MM.1S (cell line): ENCODE measurements at regions not wholly inside any gene's neighbourhood (a gene's known extent, or its start where the extent isn't known, plus 50 kb on each side); places are given as distances from the start of the nearest gene placed in this dataset.

ENCODE experiments used
- DNase-seq: peaks from one replicate; pipeline ENCODE4 v3.0.0-alpha.2; 2015
- H2AFZ ChIP-seq: fragments of 300-600 bp; sonication (generic); 2 replicates; pipeline ENCODE4 v1.6.0; 2016; ENCODE audit warnings: antibody characterized with exemption, low read length
- H3F3A ChIP-seq: fragments of 300-600 bp; sonication (generic); 2 replicates; pipeline ENCODE4 v1.6.1; 2016; ENCODE audit warnings: mild to moderate bottlenecking, antibody characterized with exemption, low read length, moderate library complexity, mixed read lengths; ENCODE audit not compliant: insufficient read depth
- H3K27ac ChIP-seq: fragments of 300-600 bp; sonication (generic); 2 replicates; pipeline ENCODE4 v1.5.1; 2016; ENCODE audit warnings: mild to moderate bottlenecking, low read length
- H3K27me3 ChIP-seq: fragments of 300-600 bp; sonication (generic); replicated peaks from 2 replicates; pipeline ENCODE4 v1.6.0; 2016; ENCODE audit warnings: low read length; ENCODE audit not compliant: insufficient read depth
- H3K36me3 ChIP-seq: fragments of 300-600 bp; sonication (generic); replicated peaks from 2 replicates; pipeline ENCODE4 v1.6.1; 2016; ENCODE audit warnings: mild to moderate bottlenecking, low read length, mixed read lengths; ENCODE audit not compliant: insufficient read depth
- H3K4me1 ChIP-seq: fragments of 300-600 bp; sonication (generic); 2 replicates; pipeline ENCODE4 v1.6.1; 2016; ENCODE audit warnings: low read length, mixed read lengths
- H3K4me2 ChIP-seq: fragments of 300-600 bp; sonication (generic); 2 replicates; pipeline ENCODE4 v1.6.0; 2016; ENCODE audit warnings: low read depth, low read length
- H3K4me3 ChIP-seq: fragments of 300-600 bp; sonication (generic); 2 replicates; pipeline ENCODE4 v1.5.1; 2016; ENCODE audit warnings: low read length, mixed read lengths
- H3K79me2 ChIP-seq: fragments of 300-600 bp; sonication (generic); 2 replicates; pipeline ENCODE4 v1.6.1; 2016; ENCODE audit warnings: mixed run types, low read length, mixed read lengths
- H3K9ac ChIP-seq: fragments of 300-600 bp; sonication (generic); 2 replicates; pipeline ENCODE4 v1.6.1; 2016; ENCODE audit warnings: low read length, mixed read lengths
- H3K9me2 ChIP-seq: fragments of 300-600 bp; sonication (generic); replicated peaks from 2 replicates; pipeline ENCODE4 v1.6.1; 2016; ENCODE audit warnings: mild to moderate bottlenecking, low read length, mixed read lengths; ENCODE audit not compliant: insufficient read depth
- H3K9me3 ChIP-seq: fragments of 300-600 bp; sonication (generic); replicated peaks from 2 replicates; pipeline ENCODE4 v1.6.1; 2016; ENCODE audit warnings: mild to moderate bottlenecking, low read length, mixed read lengths; ENCODE audit not compliant: insufficient read depth
- H4K20me1 ChIP-seq: fragments of 300-600 bp; sonication (generic); 2 replicates; pipeline ENCODE4 v1.6.1; 2016; ENCODE audit warnings: mild to moderate bottlenecking, low read length, moderate library complexity, mixed read lengths; ENCODE audit not compliant: insufficient read depth
- EZH2 ChIP-seq: fragments of 300-600 bp; sonication (generic); optimal IDR thresholded peaks from 2 replicates; pipeline ENCODE3; 2017; ENCODE audit warnings: low read depth, mild to moderate bottlenecking, antibody characterized with exemption, low read length, mixed read lengths
- EZH2phosphoT487 ChIP-seq: fragments of 300-600 bp; sonication (generic); IDR thresholded peaks from 2 replicates; pipeline ENCODE4 v1.6.1; 2018; ENCODE audit warnings: antibody characterized with exemption, low read length
- TF ChIP-seq, protein P1 (sequence below): fragments of 300-600 bp; sonication (generic); IDR thresholded peaks from 2 replicates; pipeline ENCODE4 v1.5.1; 2016; ENCODE audit warnings: antibody characterized with exemption, low read length, mixed read lengths

DNA sequence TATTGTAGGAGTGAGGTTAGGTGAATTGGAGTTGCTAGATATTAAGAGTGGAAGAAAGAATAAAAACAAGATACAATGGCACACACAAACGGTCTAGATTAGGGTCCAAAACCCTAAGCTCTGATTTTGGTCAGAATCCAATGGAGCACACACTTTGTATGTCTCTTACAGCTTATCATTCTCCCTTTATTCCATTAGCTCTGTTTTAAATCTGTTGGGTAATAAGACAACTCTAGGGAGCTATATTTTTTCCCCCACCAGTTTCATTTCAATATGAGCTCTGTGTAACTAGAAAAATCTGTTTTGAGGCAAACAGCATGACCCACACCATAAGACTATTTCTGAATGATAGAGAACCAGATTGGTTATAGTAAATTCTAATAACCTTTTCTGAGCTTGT is 465.6 kb downstream of the ADGRL2 start:
- Histone ChIP-seq H3F3A (no peaks in the 10 kb centered on the region), H3K9me2 (no peaks in the 10 kb centered on the region), H2AFZ (no peak overlapping the region), H3K27ac (no peak overlapping the region), H3K9ac (no peak overlapping the region), H4K20me1 (no peaks in the 10 kb centered on the region), H3K4me2 (no peak overlapping the region), H3K79me2 (no peaks in the 10 kb centered on the region), H3K4me1 (no peaks in the 10 kb centered on the region), H3K36me3 (no peaks in the 10 kb centered on the region), H3K9me3 (no peaks in the 10 kb centered on the region), H3K4me3 (no peak overlapping the region), H3K27me3 (no peaks in the 10 kb centered on the region)
- DNase-seq = no peak
- TF ChIP-seq EZH2phosphoT487 (no peak), EZH2 (no peak)
- TF ChIP-seq, protein P1, sequence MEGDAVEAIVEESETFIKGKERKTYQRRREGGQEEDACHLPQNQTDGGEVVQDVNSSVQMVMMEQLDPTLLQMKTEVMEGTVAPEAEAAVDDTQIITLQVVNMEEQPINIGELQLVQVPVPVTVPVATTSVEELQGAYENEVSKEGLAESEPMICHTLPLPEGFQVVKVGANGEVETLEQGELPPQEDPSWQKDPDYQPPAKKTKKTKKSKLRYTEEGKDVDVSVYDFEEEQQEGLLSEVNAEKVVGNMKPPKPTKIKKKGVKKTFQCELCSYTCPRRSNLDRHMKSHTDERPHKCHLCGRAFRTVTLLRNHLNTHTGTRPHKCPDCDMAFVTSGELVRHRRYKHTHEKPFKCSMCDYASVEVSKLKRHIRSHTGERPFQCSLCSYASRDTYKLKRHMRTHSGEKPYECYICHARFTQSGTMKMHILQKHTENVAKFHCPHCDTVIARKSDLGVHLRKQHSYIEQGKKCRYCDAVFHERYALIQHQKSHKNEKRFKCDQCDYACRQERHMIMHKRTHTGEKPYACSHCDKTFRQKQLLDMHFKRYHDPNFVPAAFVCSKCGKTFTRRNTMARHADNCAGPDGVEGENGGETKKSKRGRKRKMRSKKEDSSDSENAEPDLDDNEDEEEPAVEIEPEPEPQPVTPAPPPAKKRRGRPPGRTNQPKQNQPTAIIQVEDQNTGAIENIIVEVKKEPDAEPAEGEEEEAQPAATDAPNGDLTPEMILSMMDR = no peak

DNA sequence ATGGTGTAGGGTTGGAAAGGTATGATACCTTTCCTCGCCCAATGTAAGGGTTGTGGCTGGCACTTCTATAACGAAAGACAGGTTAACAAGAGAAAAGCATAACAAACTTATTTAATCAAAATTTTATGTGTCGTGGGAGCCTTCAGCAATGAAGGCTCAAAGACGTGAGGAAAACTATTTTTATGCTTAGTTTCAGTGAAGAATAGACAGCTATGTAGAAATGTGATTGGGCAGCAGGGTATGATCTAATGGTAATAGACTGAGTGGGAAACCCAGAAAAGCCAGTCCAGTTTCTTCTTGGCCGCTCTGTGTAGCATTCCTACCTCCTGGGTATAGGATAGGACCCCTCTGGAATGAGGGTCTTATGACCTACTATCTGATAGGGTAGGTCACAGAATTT is 464.7 kb downstream of the ADGRL2 start:
- no peaks in the 10 kb centered on the region for H3K9me2 ChIP-seq
- no peaks in the 10 kb centered on the region for H3K36me3 ChIP-seq
- H3K4me2 ChIP-seq = no peak overlapping the region
- H3F3A ChIP-seq = no peaks in the 10 kb centered on the region
- no peak overlapping the region for H2AFZ ChIP-seq
- H3K9me3 ChIP-seq = no peaks in the 10 kb centered on the region
- no peaks in the 10 kb centered on the region for H3K27me3 ChIP-seq
- no peak overlapping the region for H3K27ac ChIP-seq
- H3K79me2 ChIP-seq = no peaks in the 10 kb centered on the region
- H3K4me3 ChIP-seq = no peak overlapping the region
- TF ChIP-seq EZH2phosphoT487 (no peak), EZH2 (no peak)
- TF ChIP-seq, protein P1 = no peak
- H3K9ac ChIP-seq = no peak overlapping the region
- H3K4me1 ChIP-seq = no peaks in the 10 kb centered on the region
- no peaks in the 10 kb centered on the region for H4K20me1 ChIP-seq
- DNase-seq = no peak

DNA sequence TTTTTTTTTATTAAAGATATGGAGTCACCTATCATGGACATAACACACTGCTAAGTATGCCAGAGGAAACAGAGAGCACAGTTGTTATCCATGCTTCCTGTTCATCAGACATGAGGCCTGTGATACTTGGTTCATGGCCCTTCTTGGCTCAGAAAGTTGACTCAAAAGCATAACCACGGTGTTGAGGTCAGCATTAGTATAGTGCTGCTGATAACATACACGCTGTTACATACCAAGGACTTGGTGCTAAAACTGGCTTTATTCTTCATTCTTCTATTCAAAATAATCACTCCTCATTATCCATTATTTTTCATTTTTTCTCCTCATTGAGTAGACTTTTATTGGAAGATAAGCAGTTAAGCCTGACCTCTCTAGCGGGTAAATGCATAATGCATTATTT is 464.1 kb downstream of the ADGRL2 start:
- no peak overlapping the region for H3K4me2 ChIP-seq
- H3K4me1 ChIP-seq = no peaks in the 10 kb centered on the region
- H4K20me1 ChIP-seq = no peaks in the 10 kb centered on the region
- H3K27me3 ChIP-seq = no peaks in the 10 kb centered on the region
- no peaks in the 10 kb centered on the region for H3K79me2 ChIP-seq
- DNase-seq = no peak
- H3K9me3 ChIP-seq = no peaks in the 10 kb centered on the region
- no peaks in the 10 kb centered on the region for H3K9me2 ChIP-seq
- no peak overlapping the region for H2AFZ ChIP-seq
- H3F3A ChIP-seq = no peaks in the 10 kb centered on the region
- TF ChIP-seq, protein P1 = no peak
- no peaks in the 10 kb centered on the region for H3K36me3 ChIP-seq
- H3K4me3 ChIP-seq = no peak overlapping the region
- no peak overlapping the region for H3K9ac ChIP-seq
- no peak overlapping the region for H3K27ac ChIP-seq

DNA sequence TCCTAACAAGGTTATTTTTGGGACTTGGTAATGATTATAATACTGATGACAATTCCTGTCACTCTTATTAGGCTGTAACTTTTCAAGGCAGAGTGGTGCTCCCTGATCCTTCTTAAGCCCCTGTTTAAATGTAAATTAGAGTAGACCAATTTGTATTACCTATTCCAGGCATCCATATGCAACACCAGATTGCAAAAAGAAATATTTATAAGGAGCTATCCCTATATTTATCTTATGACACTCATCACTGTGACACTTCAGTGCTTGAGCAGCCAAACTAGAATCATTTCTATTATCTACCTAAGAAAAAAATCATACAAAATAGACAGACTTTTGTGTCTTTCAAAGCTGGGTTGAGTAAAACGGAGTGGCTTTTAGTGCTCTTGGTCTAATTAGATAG is 462.7 kb downstream of the ADGRL2 start:
- Histone ChIP-seq H2AFZ (no peak overlapping the region), H3K36me3 (no peaks in the 10 kb centered on the region), H3K9ac (no peak overlapping the region), H3F3A (no peaks in the 10 kb centered on the region), H3K4me2 (no peak overlapping the region), H3K27me3 (no peaks in the 10 kb centered on the region), H3K79me2 (no peaks in the 10 kb centered on the region), H3K4me1 (no peaks in the 10 kb centered on the region), H3K4me3 (no peak overlapping the region), H3K9me2 (no peaks in the 10 kb centered on the region), H3K9me3 (no peaks in the 10 kb centered on the region), H4K20me1 (no peaks in the 10 kb centered on the region), H3K27ac (no peak overlapping the region)
- TF ChIP-seq EZH2 (no peak), EZH2phosphoT487 (no peak)
- DNase-seq = no peak
